ENCODE measurements at regions not wholly inside any gene's neighbourhood (a gene's known extent, or its start where the extent isn't known, plus 50 kb on each side); places are given as distances from the start of the nearest gene placed in this dataset.

GRCh38 chr19:28465371-28466086 lies 747.4 kb downstream of the UQCRFS1 start:
- Histone ChIP-seq H4K91ac (ENCODE audit: low read depth, low read length, poor library complexity) (no peak overlapping the region), H3K27ac (replicated peaks; ENCODE audit: low read length) (no peak overlapping the region), H2AK5ac (ENCODE audit: low read depth, low read length) (peak overlapping the region; percentile 48), H3K4me2 (ENCODE audit: insufficient read depth, low read length, poor library complexity, severe bottlenecking) (no peak overlapping the region), H3K36me3 (replicated peaks in 1 of 2; ENCODE audit: control insufficient read depth in 2 of 2, insufficient read depth in 2 of 2, low read length in 2 of 2) (no peaks in the 10 kb centered on the region), H3K79me1 (ENCODE audit: low read depth, low read length) (no peaks in the 10 kb centered on the region), H2BK5ac (ENCODE audit: low read length) (no peak overlapping the region), H3K18ac (ENCODE audit: low read length) (no peak overlapping the region), H2BK15ac (ENCODE audit: low read length) (no peak overlapping the region), H2BK120ac (ENCODE audit: low read depth, low read length) (no peak overlapping the region), H3K4me1 (ENCODE audit: control insufficient read depth in 2 of 2, insufficient read depth in 1 of 2, low read depth in 1 of 2, low read length in 2 of 2) (peaks cover 0 to 10% of the 10 kb centered on the region in 2 donors), H2BK12ac (ENCODE audit: low read length) (no peak overlapping the region), H3K4ac (ENCODE audit: low read length) (no peak overlapping the region), H3K14ac (ENCODE audit: low read length) (no peak overlapping the region), H3K27me3 (ENCODE audit: control insufficient read depth in 3 of 3, insufficient read depth in 3 of 3, low read depth in 1 of 3, low read length in 3 of 3) (no peaks in the 10 kb centered on the region), H4K8ac (ENCODE audit: low read depth, low read length) (no peak overlapping the region), H3K9ac (ENCODE audit: low read depth, low read length, poor library complexity) (no peak overlapping the region), H3K9me3 (replicated peaks in 1 of 2; ENCODE audit: control insufficient read depth in 2 of 2, insufficient read depth in 1 of 2, low read depth in 1 of 2, low read length in 2 of 2) (no peaks in the 10 kb centered on the region), H2AFZ (ENCODE audit: low read length) (no peak overlapping the region), H3K23ac (ENCODE audit: low read depth, low read length, poor library complexity) (no peak overlapping the region), H3K4me3 (ENCODE audit: low read length in 2 of 2) (no peak overlapping the region)
- WGBS, 2 donors (ENCODE audit: extremely low coverage in 2 of 2, insufficient read length in 2 of 2, insufficient replicate concordance in 1 of 2) = no CpG with 5 or more reads among the region's 3 CpGs
- DNase-seq (ENCODE audit: low spot score) = no peak

DNA sequence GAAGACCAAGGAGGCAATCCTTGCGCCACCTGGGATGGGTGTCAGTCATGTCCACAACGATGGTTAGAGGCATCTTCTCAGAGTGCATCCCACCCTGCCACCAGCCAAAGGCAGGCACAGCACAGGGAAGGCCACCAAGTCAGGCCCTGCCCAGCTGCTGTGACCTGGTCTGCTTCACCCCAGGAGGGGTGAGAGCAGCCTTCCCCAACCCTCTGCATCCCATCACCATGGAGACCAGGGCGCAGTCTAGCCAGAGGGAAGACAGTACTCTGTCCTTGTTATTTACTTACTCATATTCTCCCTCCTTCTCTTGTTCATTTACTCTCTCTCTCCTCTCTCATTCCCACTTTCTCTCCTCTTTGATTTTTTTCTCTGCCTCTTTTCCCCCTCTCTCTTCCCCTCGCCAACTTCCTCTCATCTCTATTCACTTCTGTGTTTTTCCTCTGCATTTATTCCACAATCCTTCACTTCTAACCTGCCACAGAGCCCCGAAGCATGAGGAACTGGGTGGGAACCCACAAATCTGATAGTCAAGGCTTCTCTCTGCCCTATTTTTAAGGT lies 749.4 kb downstream of the UQCRFS1 start:
- no peak overlapping the region for H2AFZ ChIP-seq (ENCODE audit: low read length)
- WGBS, 2 donors (ENCODE audit: extremely low coverage in 2 of 2, insufficient read length in 2 of 2, insufficient replicate concordance in 1 of 2) = 100% methylated on average over 1 of the region's 5 CpGs; no CpG with 5 or more reads in 1 of the 2 donors

GRCh38 chr19:28457620-28458019 lies 755.3 kb downstream of the UQCRFS1 start:
- Histone ChIP-seq H2AK5ac (ENCODE audit: low read depth, low read length) (no peak overlapping the region), H3K14ac (ENCODE audit: low read length) (no peak overlapping the region), H3K4me2 (ENCODE audit: insufficient read depth, low read length, poor library complexity, severe bottlenecking) (no peak overlapping the region), H2BK5ac (ENCODE audit: low read length) (no peak overlapping the region), H3K4me3 (ENCODE audit: low read length in 2 of 2) (no peak overlapping the region), H2BK15ac (ENCODE audit: low read length) (no peak overlapping the region), H4K8ac (ENCODE audit: low read depth, low read length) (no peak overlapping the region), H3K27ac (replicated peaks; ENCODE audit: low read length) (no peak overlapping the region), H3K9ac (ENCODE audit: low read depth, low read length, poor library complexity) (no peak overlapping the region), H2BK120ac (ENCODE audit: low read depth, low read length) (no peak overlapping the region), H3K23ac (ENCODE audit: low read depth, low read length, poor library complexity) (no peak overlapping the region), H3K27me3 (ENCODE audit: control insufficient read depth in 3 of 3, insufficient read depth in 3 of 3, low read depth in 1 of 3, low read length in 3 of 3) (no peaks in the 10 kb centered on the region), H3K79me1 (ENCODE audit: low read depth, low read length) (no peaks in the 10 kb centered on the region), H3K36me3 (replicated peaks in 1 of 2; ENCODE audit: control insufficient read depth in 2 of 2, insufficient read depth in 2 of 2, low read length in 2 of 2) (no peaks in the 10 kb centered on the region), H3K4ac (ENCODE audit: low read length) (no peak overlapping the region), H3K18ac (ENCODE audit: low read length) (no peak overlapping the region), H2BK12ac (ENCODE audit: low read length) (no peak overlapping the region), H4K91ac (ENCODE audit: low read depth, low read length, poor library complexity) (no peak overlapping the region), H3K9me3 (replicated peaks in 1 of 2; ENCODE audit: control insufficient read depth in 2 of 2, insufficient read depth in 1 of 2, low read depth in 1 of 2, low read length in 2 of 2) (peaks cover 0 to 2% of the 10 kb centered on the region in 2 donors), H2AFZ (ENCODE audit: low read length) (no peak overlapping the region), H3K4me1 (ENCODE audit: control insufficient read depth in 2 of 2, insufficient read depth in 1 of 2, low read depth in 1 of 2, low read length in 2 of 2) (peaks cover 0 to 22% of the 10 kb centered on the region in 2 donors)
- no peak for DNase-seq (ENCODE audit: low spot score)
- no CpG with 5 or more reads among the region's 2 CpGs for WGBS, 2 donors (ENCODE audit: extremely low coverage in 2 of 2, insufficient read length in 2 of 2, insufficient replicate concordance in 1 of 2)

More for the DNA sequence above, 749.4 kb downstream of the UQCRFS1 start:
- Histone ChIP-seq H3K9ac (ENCODE audit: low read depth, low read length, poor library complexity) (no peak overlapping the region), H3K4me3 (ENCODE audit: low read length in 2 of 2) (no peak overlapping the region), H3K14ac (ENCODE audit: low read length) (no peak overlapping the region), H3K4ac (ENCODE audit: low read length) (no peak overlapping the region), H3K18ac (ENCODE audit: low read length) (peak overlapping the region; percentile 11), H3K36me3 (replicated peaks in 1 of 2; ENCODE audit: control insufficient read depth in 2 of 2, insufficient read depth in 2 of 2, low read length in 2 of 2) (no peaks in the 10 kb centered on the region), H4K8ac (ENCODE audit: low read depth, low read length) (no peak overlapping the region), H3K79me1 (ENCODE audit: low read depth, low read length) (no peaks in the 10 kb centered on the region), H3K27ac (replicated peaks; ENCODE audit: low read length) (no peak overlapping the region), H2AK5ac (ENCODE audit: low read depth, low read length) (no peak overlapping the region), H3K27me3 (ENCODE audit: control insufficient read depth in 3 of 3, insufficient read depth in 3 of 3, low read depth in 1 of 3, low read length in 3 of 3) (no peaks in the 10 kb centered on the region), H3K23ac (ENCODE audit: low read depth, low read length, poor library complexity) (no peak overlapping the region), H3K9me3 (replicated peaks in 1 of 2; ENCODE audit: control insufficient read depth in 2 of 2, insufficient read depth in 1 of 2, low read depth in 1 of 2, low read length in 2 of 2) (no peaks in the 10 kb centered on the region), H3K4me2 (ENCODE audit: insufficient read depth, low read length, poor library complexity, severe bottlenecking) (no peak overlapping the region), H2BK120ac (ENCODE audit: low read depth, low read length) (no peak overlapping the region), H2BK12ac (ENCODE audit: low read length) (no peak overlapping the region), H2BK15ac (ENCODE audit: low read length) (no peak overlapping the region), H2BK5ac (ENCODE audit: low read length) (no peak overlapping the region), H4K91ac (ENCODE audit: low read depth, low read length, poor library complexity) (no peak overlapping the region), H3K4me1 (ENCODE audit: control insufficient read depth in 2 of 2, insufficient read depth in 1 of 2, low read depth in 1 of 2, low read length in 2 of 2) (peaks cover 0 to 5% of the 10 kb centered on the region in 2 donors)
- DNase-seq (ENCODE audit: low spot score) = no peak

DNA sequence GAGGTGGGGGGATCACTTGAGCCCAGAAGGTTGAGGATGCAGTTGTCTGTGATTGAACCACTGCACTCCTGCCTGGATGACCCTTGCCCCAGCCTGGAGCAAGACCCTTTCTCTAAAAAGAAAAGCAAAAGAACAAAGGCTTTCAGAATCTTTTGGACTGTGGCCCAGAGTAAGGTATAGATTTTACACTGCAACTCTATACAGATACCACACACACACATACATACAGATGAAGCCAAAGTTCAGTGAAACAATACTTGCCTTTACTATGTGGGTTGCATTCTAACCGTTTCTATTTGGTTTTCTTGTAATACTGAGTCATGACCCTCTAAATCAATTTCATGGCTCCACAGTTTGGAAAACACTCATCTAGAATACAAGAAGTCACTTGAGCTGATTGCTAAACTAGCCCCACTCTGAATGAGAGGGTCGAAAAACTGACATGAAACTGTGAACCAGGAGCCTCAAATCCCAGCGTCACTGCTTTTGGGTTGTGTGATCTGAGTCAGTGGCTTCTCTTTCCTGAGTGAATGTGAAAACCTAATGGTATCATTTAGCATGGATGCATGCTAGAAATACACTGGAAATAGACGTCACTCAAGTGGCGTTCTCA lies 756.1 kb downstream of the UQCRFS1 start:
- no peaks in the 10 kb centered on the region for H3K79me1 ChIP-seq (ENCODE audit: low read depth, low read length)
- H3K4me1 ChIP-seq (ENCODE audit: control insufficient read depth in 2 of 2, insufficient read depth in 1 of 2, low read depth in 1 of 2, low read length in 2 of 2) = peaks cover 0 to 22% of the 10 kb centered on the region in 2 donors
- H3K18ac ChIP-seq (ENCODE audit: low read length) = no peak overlapping the region
- peaks cover 0 to 4% of the 10 kb centered on the region in 2 donors for H3K9me3 ChIP-seq (replicated peaks in 1 of 2; ENCODE audit: control insufficient read depth in 2 of 2, insufficient read depth in 1 of 2, low read depth in 1 of 2, low read length in 2 of 2)
- H2BK5ac ChIP-seq (ENCODE audit: low read length) = no peak overlapping the region
- no CpG with 5 or more reads among the region's 5 CpGs for WGBS, 2 donors (ENCODE audit: extremely low coverage in 2 of 2, insufficient read length in 2 of 2, insufficient replicate concordance in 1 of 2)
- H2BK12ac ChIP-seq (ENCODE audit: low read length) = no peak overlapping the region
- H2AK5ac ChIP-seq (ENCODE audit: low read depth, low read length) = no peak overlapping the region
- H4K91ac ChIP-seq (ENCODE audit: low read depth, low read length, poor library complexity) = no peak overlapping the region
- no peak overlapping the region for H2BK15ac ChIP-seq (ENCODE audit: low read length)
- no peaks in the 10 kb centered on the region for H3K36me3 ChIP-seq (replicated peaks in 1 of 2; ENCODE audit: control insufficient read depth in 2 of 2, insufficient read depth in 2 of 2, low read length in 2 of 2)
- no peaks in the 10 kb centered on the region for H3K27me3 ChIP-seq (ENCODE audit: control insufficient read depth in 3 of 3, insufficient read depth in 3 of 3, low read depth in 1 of 3, low read length in 3 of 3)
- no peak overlapping the region for H3K4me2 ChIP-seq (ENCODE audit: insufficient read depth, low read length, poor library complexity, severe bottlenecking)
- no peak overlapping the region for H3K27ac ChIP-seq (replicated peaks; ENCODE audit: low read length)
- no peak for DNase-seq (ENCODE audit: low spot score)
- H3K9ac ChIP-seq (ENCODE audit: low read depth, low read length, poor library complexity) = no peak overlapping the region
- no peak overlapping the region for H3K4me3 ChIP-seq (ENCODE audit: low read length in 2 of 2)
- no peak overlapping the region for H4K8ac ChIP-seq (ENCODE audit: low read depth, low read length)
- no peak overlapping the region for H3K4ac ChIP-seq (ENCODE audit: low read length)
- H3K23ac ChIP-seq (ENCODE audit: low read depth, low read length, poor library complexity) = no peak overlapping the region
- no peak overlapping the region for H2BK120ac ChIP-seq (ENCODE audit: low read depth, low read length)
- no peak overlapping the region for H2AFZ ChIP-seq (ENCODE audit: low read length)
- H3K14ac ChIP-seq (ENCODE audit: low read length) = no peak overlapping the region

All from neuronal stem cell (in vitro differentiated cells).